ENCODE measurements at regions not wholly inside any gene's neighbourhood (a gene's known extent, or its start where the extent isn't known, plus 50 kb on each side); places are given as distances from the start of the nearest gene placed in this dataset.

DNA sequence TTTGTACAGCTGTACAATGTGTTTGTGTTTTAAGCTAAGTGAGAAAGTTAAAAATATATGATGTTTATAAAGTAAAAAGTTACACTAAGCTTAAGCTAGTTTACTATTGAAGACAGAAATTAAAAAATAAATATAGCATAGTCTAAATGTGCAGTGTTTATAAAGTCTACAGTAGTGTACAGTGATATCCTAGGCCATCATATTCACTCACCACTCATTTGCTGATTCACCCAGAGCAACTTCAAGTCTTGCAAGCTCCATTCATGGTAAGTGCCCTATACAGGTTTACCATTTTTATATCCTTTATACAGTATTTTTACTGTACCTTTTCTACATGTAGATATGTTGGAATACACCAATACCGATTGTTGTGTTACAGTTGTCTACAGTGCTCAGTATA, 553.2 kb upstream of the TBL1XR1 start:
- intact Hi-C loops (cut with micrococcal nuclease; ENCODE audit: unreplicated experiment), result no loop called here
- no TSS peak for BruUV-seq (replicated peaks)
- no peaks in the 10 kb centered on the region for H3K9me2 ChIP-seq (ENCODE audit: insufficient read depth)
- H3K9me3 ChIP-seq (ENCODE audit: insufficient read depth, low read depth), result no peaks in the 10 kb centered on the region
- no peaks in the 10 kb centered on the region for H3K36me3 ChIP-seq (ENCODE audit: low read depth)
- POLR2A ChIA-PET (ENCODE audit: unreplicated experiment), result interaction anchor here (0.6 to 0.7 kb wide), 2 partner anchors 239 to 390 kb away, joined by 4 to 28 read pairs; no protein-coding TSS in a partner anchor
- H4K20me1 ChIP-seq (ENCODE audit: insufficient read depth), result no peaks in the 10 kb centered on the region
- H2AFZ ChIP-seq, result no peak overlapping the region
- no peaks in the 10 kb centered on the region for H3K79me2 ChIP-seq (ENCODE audit: low read depth)
- H3K27me3 ChIP-seq (ENCODE audit: insufficient read depth, low read depth), result no peaks in the 10 kb centered on the region
- H3K27ac ChIP-seq, result no peak overlapping the region
- no peak overlapping the region for H3K4me3 ChIP-seq
- H3K4me2 ChIP-seq, result no peak overlapping the region
- H3K4me1 ChIP-seq (replicated peaks; ENCODE audit: insufficient read depth), result peaks cover 11% of the 10 kb centered on the region
- DNase-seq, result no peak
- no peaks in the 10 kb centered on the region for H3F3A ChIP-seq (ENCODE audit: insufficient read depth, low read depth)
- TF ChIP-seq, protein P1, sequence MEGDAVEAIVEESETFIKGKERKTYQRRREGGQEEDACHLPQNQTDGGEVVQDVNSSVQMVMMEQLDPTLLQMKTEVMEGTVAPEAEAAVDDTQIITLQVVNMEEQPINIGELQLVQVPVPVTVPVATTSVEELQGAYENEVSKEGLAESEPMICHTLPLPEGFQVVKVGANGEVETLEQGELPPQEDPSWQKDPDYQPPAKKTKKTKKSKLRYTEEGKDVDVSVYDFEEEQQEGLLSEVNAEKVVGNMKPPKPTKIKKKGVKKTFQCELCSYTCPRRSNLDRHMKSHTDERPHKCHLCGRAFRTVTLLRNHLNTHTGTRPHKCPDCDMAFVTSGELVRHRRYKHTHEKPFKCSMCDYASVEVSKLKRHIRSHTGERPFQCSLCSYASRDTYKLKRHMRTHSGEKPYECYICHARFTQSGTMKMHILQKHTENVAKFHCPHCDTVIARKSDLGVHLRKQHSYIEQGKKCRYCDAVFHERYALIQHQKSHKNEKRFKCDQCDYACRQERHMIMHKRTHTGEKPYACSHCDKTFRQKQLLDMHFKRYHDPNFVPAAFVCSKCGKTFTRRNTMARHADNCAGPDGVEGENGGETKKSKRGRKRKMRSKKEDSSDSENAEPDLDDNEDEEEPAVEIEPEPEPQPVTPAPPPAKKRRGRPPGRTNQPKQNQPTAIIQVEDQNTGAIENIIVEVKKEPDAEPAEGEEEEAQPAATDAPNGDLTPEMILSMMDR (conservative IDR thresholded peaks at IDR 0.05), result no peak
- no peak for TF ChIP-seq EZH2 (IDR thresholded peaks at IDR 0.05; ENCODE audit: low read depth)
- CTCF ChIA-PET, result no interaction called here

DNA sequence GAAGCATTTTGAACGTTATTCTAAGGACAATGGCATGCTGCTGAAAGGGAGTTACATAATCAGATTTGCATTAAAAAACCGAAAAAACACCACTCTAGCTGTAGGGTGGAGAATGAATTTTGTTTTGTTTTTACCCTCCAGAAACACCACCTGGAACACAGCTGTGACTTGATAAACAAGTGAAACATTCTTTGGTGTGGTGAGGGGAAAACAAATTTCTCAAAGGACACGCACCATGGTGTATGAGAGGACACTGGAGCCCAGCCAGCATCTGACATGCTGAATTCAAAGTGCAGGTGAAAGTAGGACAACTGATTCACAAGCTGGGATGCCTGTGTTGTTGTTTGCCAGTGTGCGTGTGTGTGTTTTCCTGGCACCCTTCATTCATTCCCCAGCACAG, 554.5 kb upstream of the TBL1XR1 start:
- TF ChIP-seq, protein P1 (conservative IDR thresholded peaks at IDR 0.05), result no peak
- TF ChIP-seq EZH2 (IDR thresholded peaks at IDR 0.05; ENCODE audit: low read depth), result no peak
- intact Hi-C loops (cut with micrococcal nuclease; ENCODE audit: unreplicated experiment), result no loop called here
- H3K9me3 ChIP-seq (ENCODE audit: insufficient read depth, low read depth), result no peaks in the 10 kb centered on the region
- H2AFZ ChIP-seq, result no peak overlapping the region
- no peaks in the 10 kb centered on the region for H3K9me2 ChIP-seq (ENCODE audit: insufficient read depth)
- ChIA-PET CTCF (no interaction called here), POLR2A (ENCODE audit: unreplicated experiment) (interaction anchor here (0.5 kb wide), 1 partner anchor 559 kb away, joined by 14 read pairs; no protein-coding TSS in a partner anchor)
- DNase-seq, result no peak
- BruUV-seq (replicated peaks), result no TSS peak
- H4K20me1 ChIP-seq (ENCODE audit: insufficient read depth), result no peaks in the 10 kb centered on the region
- H3K79me2 ChIP-seq (ENCODE audit: low read depth), result no peaks in the 10 kb centered on the region
- H3K4me3 ChIP-seq, result no peak overlapping the region
- peaks cover 11% of the 10 kb centered on the region for H3K4me1 ChIP-seq (replicated peaks; ENCODE audit: insufficient read depth)
- no peak overlapping the region for H3K4me2 ChIP-seq
- H3K27me3 ChIP-seq (ENCODE audit: insufficient read depth, low read depth), result no peaks in the 10 kb centered on the region
- H3K36me3 ChIP-seq (ENCODE audit: low read depth), result no peaks in the 10 kb centered on the region
- no peaks in the 10 kb centered on the region for H3F3A ChIP-seq (ENCODE audit: insufficient read depth, low read depth)
- no peak overlapping the region for H3K27ac ChIP-seq

DNA sequence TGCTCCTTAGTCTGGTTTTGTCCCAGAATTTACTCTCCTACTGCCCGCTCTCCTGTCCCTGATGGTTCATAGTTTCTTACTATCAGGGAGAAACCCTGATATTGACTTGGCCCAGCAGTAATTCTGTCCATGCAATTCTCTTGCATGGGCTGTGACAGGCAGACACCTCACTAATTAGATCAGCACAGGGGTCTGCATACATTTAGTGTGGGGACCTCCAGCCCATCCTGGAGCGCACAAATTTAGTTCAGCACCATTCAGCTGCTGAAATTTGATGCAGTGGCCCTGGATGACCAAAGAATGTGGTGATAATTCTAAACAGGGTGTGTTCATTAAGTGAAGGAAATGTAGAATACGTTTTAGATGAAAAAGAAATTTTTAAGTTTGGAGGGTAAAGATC, 555.5 kb upstream of the TBL1XR1 start:
- H3K79me2 ChIP-seq (ENCODE audit: low read depth), result no peaks in the 10 kb centered on the region
- no peak overlapping the region for H2AFZ ChIP-seq
- ChIA-PET POLR2A (ENCODE audit: unreplicated experiment) (no interaction called here), CTCF (no interaction called here)
- no peak overlapping the region for H3K27ac ChIP-seq
- H3K36me3 ChIP-seq (ENCODE audit: low read depth), result no peaks in the 10 kb centered on the region
- no TSS peak for BruUV-seq (replicated peaks)
- no peaks in the 10 kb centered on the region for H3K27me3 ChIP-seq (ENCODE audit: insufficient read depth, low read depth)
- H3F3A ChIP-seq (ENCODE audit: insufficient read depth, low read depth), result no peaks in the 10 kb centered on the region
- intact Hi-C loops (cut with micrococcal nuclease; ENCODE audit: unreplicated experiment), result no loop called here
- H4K20me1 ChIP-seq (ENCODE audit: insufficient read depth), result no peaks in the 10 kb centered on the region
- DNase-seq, result no peak
- H3K9me2 ChIP-seq (ENCODE audit: insufficient read depth), result no peaks in the 10 kb centered on the region
- H3K4me3 ChIP-seq, result no peak overlapping the region
- peaks cover 11% of the 10 kb centered on the region for H3K4me1 ChIP-seq (replicated peaks; ENCODE audit: insufficient read depth)
- peaks cover 7% of the 10 kb centered on the region; the same call in 1 of the 2 replicates for H3K9me3 ChIP-seq (ENCODE audit: insufficient read depth, low read depth)
- no peak overlapping the region for H3K4me2 ChIP-seq
- TF ChIP-seq EZH2 (IDR thresholded peaks at IDR 0.05; ENCODE audit: low read depth), result no peak
- TF ChIP-seq, protein P1 (conservative IDR thresholded peaks at IDR 0.05), result no peak

Data from PC-9 (cell line).